Lower lobe of right lung (tissue), 2 donors: ENCODE measurements at regions not wholly inside any gene's neighbourhood (a gene's known extent, or its start where the extent isn't known, plus 50 kb on each side); places are given as distances from the start of the nearest gene placed in this dataset.

ENCODE experiments used
- ATAC-seq, 2 donors: fragments of 200-7000 bp; cut with Tn5 transposase; one replicate each; pipeline ENCODE4 v1.9.1; 2020 to 2022; ENCODE audit warnings: mild to moderate bottlenecking in 2 of 2, moderate library complexity in 2 of 2
- DNase-seq: peaks from one replicate; pipeline ENCODE4 v3.0.0-alpha.2; 2020
- H3K27ac ChIP-seq: fragments of 200-600 bp; one replicate; pipeline ENCODE4 v1.8.0; 2022
- H3K27me3 ChIP-seq: fragments of 200-600 bp; one replicate; pipeline ENCODE4 v1.8.0; 2022; ENCODE audit warnings: low read depth
- H3K36me3 ChIP-seq: fragments of 200-600 bp; one replicate; pipeline ENCODE4 v1.8.0; 2022; ENCODE audit warnings: mild to moderate bottlenecking
- H3K4me1 ChIP-seq: fragments of 200-600 bp; one replicate; pipeline ENCODE4 v1.8.0; 2022
- H3K4me3 ChIP-seq: fragments of 200-600 bp; one replicate; pipeline ENCODE4 v1.8.0; 2022; ENCODE audit warnings: mild to moderate bottlenecking
- H3K9me3 ChIP-seq: fragments of 200-600 bp; one replicate; pipeline ENCODE4 v1.8.0; 2022
- CTCF ChIP-seq: fragments of 200-600 bp; IDR thresholded peaks from one replicate; pipeline ENCODE4 v1.8.0; 2022; ENCODE audit warnings: antibody characterized with exemption, mild to moderate bottlenecking
- intact Hi-C: fragments of 100-400 bp; cut with DNase I; formaldehyde crosslinking; loops from one replicate; pipeline ENCODE4 v1.11.0; 2022
- donor health status: DM: no; HTN: yes; CAD: no; lungs with severe emphysema.

GRCh38 chr1:29688471-29689365 is 452.4 kb downstream of the PTPRU start:
- Histone ChIP-seq H3K36me3 (no peaks in the 10 kb centered on the region), H3K27ac (no peak overlapping the region), H3K4me1 (no peaks in the 10 kb centered on the region), H3K4me3 (no peak overlapping the region), H3K9me3 (no peaks in the 10 kb centered on the region), H3K27me3 (peaks cover 33% of the 10 kb centered on the region)
- DNase-seq, result no peak
- no peak for TF ChIP-seq CTCF
- intact Hi-C loops, result no loop called here
- ATAC-seq, result peak in 1 of 2 donors; percentile 17

GRCh38 chr1:29687601-29688244 is 451.4 kb downstream of the PTPRU start:
- Histone ChIP-seq H3K27me3 (peaks cover 33% of the 10 kb centered on the region), H3K4me3 (no peak overlapping the region), H3K27ac (no peak overlapping the region), H3K36me3 (no peaks in the 10 kb centered on the region), H3K9me3 (no peaks in the 10 kb centered on the region), H3K4me1 (no peaks in the 10 kb centered on the region)
- no peak for ATAC-seq
- DNase-seq, result no peak
- intact Hi-C loops, result no loop called here
- no peak for TF ChIP-seq CTCF

- no peak overlapping the region for H3K27ac ChIP-seq
- H3K36me3 ChIP-seq, result no peaks in the 10 kb centered on the region
- DNase-seq (no peak), ATAC-seq (no peak)
- TF ChIP-seq CTCF, result no peak
- intact Hi-C loops, result no loop called here
- H3K4me1 ChIP-seq, result no peaks in the 10 kb centered on the region
- H3K9me3 ChIP-seq, result no peaks in the 10 kb centered on the region
- no peak overlapping the region for H3K4me3 ChIP-seq
- peaks cover 33% of the 10 kb centered on the region for H3K27me3 ChIP-seq
These were observed 450.8 kb downstream of the PTPRU start for GRCh38 chr1:29687166-29687565.

- no peak for TF ChIP-seq CTCF
- Histone ChIP-seq H3K27me3 (peaks cover 33% of the 10 kb centered on the region), H3K9me3 (no peaks in the 10 kb centered on the region), H3K4me1 (no peaks in the 10 kb centered on the region), H3K36me3 (no peaks in the 10 kb centered on the region), H3K4me3 (no peak overlapping the region), H3K27ac (no peak overlapping the region)
- DNase-seq, result no peak
- intact Hi-C loops, result no loop called here
- no peak for ATAC-seq
These were observed 449.9 kb downstream of the PTPRU start for GRCh38 chr1:29686012-29686930.

GRCh38 chr1:29685387-29685786 is 449.1 kb downstream of the PTPRU start:
- Histone ChIP-seq H3K36me3 (no peaks in the 10 kb centered on the region), H3K4me1 (no peaks in the 10 kb centered on the region), H3K4me3 (no peak overlapping the region), H3K9me3 (no peaks in the 10 kb centered on the region), H3K27me3 (peaks cover 33% of the 10 kb centered on the region), H3K27ac (no peak overlapping the region)
- DNase-seq (no peak), ATAC-seq (no peak)
- intact Hi-C loops, result no loop called here
- TF ChIP-seq CTCF, result no peak
